PC-3 (cell line): ENCODE measurements at regions not wholly inside any gene's neighbourhood (a gene's known extent, or its start where the extent isn't known, plus 50 kb on each side); places are given as distances from the start of the nearest gene placed in this dataset.

Experiments used
- ATAC-seq: fragments of 200-7000 bp; cut with Tn5 transposase; 2 replicates; pipeline ENCODE4 v1.9.1; 2020; ENCODE audit warnings: mild to moderate bottlenecking, moderate library complexity
- BruUV-seq: library from RNA; stranded (reverse); fragments of 400-500 nt; replicated peaks from 2 replicates; lab custom pipeline; 2021; lab: Mats Ljungman, UMichigan
- CTCF ChIA-PET: fragments of 300-600 bp; sonication (Branson Sonifier 250); formaldehyde crosslinking; loops from one replicate; lab custom pipeline; 2022; ENCODE audit warnings: antibody characterized with exemption; lab: Charles Lee
- POLR2A ChIA-PET: fragments of 300-600 bp; sonication (Branson Sonifier 250); formaldehyde crosslinking; loops from one replicate; lab custom pipeline; 2022; ENCODE audit warnings: antibody characterized with exemption; ENCODE audit not compliant: unreplicated experiment; lab: Charles Lee
- DNase-seq: peaks from one replicate; pipeline ENCODE4 v3.0.0-alpha.2; 2015
- H2AFZ ChIP-seq: fragments of 300-600 bp; sonication (generic); 2 replicates; pipeline ENCODE4 v1.6.0; 2016; ENCODE audit warnings: antibody characterized with exemption, low read length
- H3F3A ChIP-seq: fragments of 300-600 bp; sonication (generic); one replicate; pipeline ENCODE4 v1.6.0; 2017; ENCODE audit warnings: antibody characterized with exemption, low read length, control low read depth, mild to moderate bottlenecking; ENCODE audit not compliant: unreplicated experiment
- H3K27ac ChIP-seq: fragments of 300-600 bp; sonication (generic); 2 replicates; pipeline ENCODE4 v1.5.1; 2016; ENCODE audit warnings: mild to moderate bottlenecking, low read length
- H3K27me3 ChIP-seq: fragments of 300-600 bp; sonication (generic); 2 replicates; pipeline ENCODE4 v1.6.1; 2016; ENCODE audit warnings: low read length, mixed read lengths
- H3K36me3 ChIP-seq: fragments of 300-600 bp; sonication (generic); 2 replicates; pipeline ENCODE4 v1.6.1; 2016; ENCODE audit warnings: low read depth, mixed run types, low read length, mixed read lengths
- H3K4me1 ChIP-seq: fragments of 300-600 bp; sonication (generic); 2 replicates; pipeline ENCODE4 v1.5.1; 2016; ENCODE audit warnings: low read length; ENCODE audit not compliant: insufficient read depth
- H3K4me2 ChIP-seq: fragments of 300-600 bp; sonication (generic); 2 replicates; pipeline ENCODE4 v1.6.0; 2016; ENCODE audit warnings: low read length
- H3K4me3 ChIP-seq: fragments of 300-600 bp; sonication (generic); 2 replicates; pipeline ENCODE4 v1.5.1; 2016; ENCODE audit warnings: mild to moderate bottlenecking, low read length, mixed read lengths
- H3K79me2 ChIP-seq: fragments of 300-600 bp; sonication (generic); 2 replicates; pipeline ENCODE4 v1.6.1; 2017; ENCODE audit warnings: low read length, mixed read lengths
- H3K9ac ChIP-seq: fragments of 300-600 bp; sonication (generic); 2 replicates; pipeline ENCODE4 v1.6.0; 2016; ENCODE audit warnings: mild to moderate bottlenecking, low read length
- H3K9me2 ChIP-seq: fragments of 300-600 bp; sonication (generic); replicated peaks from 2 replicates; pipeline ENCODE4 v1.6.1; 2016; ENCODE audit warnings: mixed run types, low read length, mixed read lengths
- H3K9me3 ChIP-seq: fragments of 300-600 bp; sonication (generic); 2 replicates; pipeline ENCODE4 v1.6.1; 2016; ENCODE audit warnings: low read length, mixed read lengths
- H4K20me1 ChIP-seq: fragments of 300-600 bp; sonication (generic); 2 replicates; pipeline ENCODE4 v1.6.1; 2016; ENCODE audit warnings: low read length, mixed read lengths
- EZH2 ChIP-seq: fragments of 300-600 bp; sonication (generic); IDR thresholded peaks from one replicate; pipeline ENCODE4 v1.6.1; 2017; ENCODE audit warnings: antibody characterized with exemption, mild to moderate bottlenecking, low read length; ENCODE audit not compliant: unreplicated experiment
- EZH2phosphoT487 ChIP-seq: fragments of 300-600 bp; sonication (generic); IDR thresholded peaks from 2 replicates; pipeline ENCODE4 v1.6.1; 2018; ENCODE audit warnings: mild to moderate bottlenecking, antibody characterized with exemption, low read length, borderline replicate concordance
- intact Hi-C: fragments of 100-400 bp; cut with micrococcal nuclease; formaldehyde crosslinking; loops from 2 replicates; pipeline ENCODE4 v1.9.0; 2023
- TF ChIP-seq, protein P1 (sequence below): fragments of 300-600 bp; sonication (generic); conservative IDR thresholded peaks from 2 replicates; pipeline ENCODE4 v1.5.1; 2017; ENCODE audit warnings: antibody characterized with exemption, low read depth, mild to moderate bottlenecking, low read length

DNA sequence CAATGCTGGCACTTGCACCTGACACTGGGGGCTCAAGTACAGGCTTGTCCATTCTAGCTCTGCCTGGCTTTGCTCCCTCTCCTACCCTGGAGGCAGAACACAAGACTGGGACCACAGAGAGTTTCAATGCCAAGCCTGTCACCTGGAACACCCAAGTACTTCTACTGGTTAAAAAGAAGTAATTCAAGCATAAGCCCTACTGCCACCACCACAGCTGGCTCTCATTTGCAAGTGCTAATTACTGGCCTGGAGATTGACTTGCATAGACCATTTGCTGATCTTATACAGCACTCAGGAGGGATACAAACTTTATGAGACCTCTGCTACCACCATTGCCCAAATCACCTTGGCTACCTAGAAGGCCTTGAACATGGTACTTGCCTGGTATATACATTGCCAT, 1550.9 kb downstream of the C4orf33 start:
- no TSS peak for BruUV-seq
- Histone ChIP-seq H4K20me1 (no peaks in the 10 kb centered on the region), H3F3A (no peaks in the 10 kb centered on the region), H3K9ac (no peak overlapping the region), H3K27ac (no peak overlapping the region), H3K9me2 (no peaks in the 10 kb centered on the region), H3K4me2 (no peak overlapping the region), H3K27me3 (no peaks in the 10 kb centered on the region), H3K4me3 (no peak overlapping the region), H3K4me1 (no peaks in the 10 kb centered on the region), H3K9me3 (no peaks in the 10 kb centered on the region), H3K36me3 (no peaks in the 10 kb centered on the region), H3K79me2 (no peaks in the 10 kb centered on the region), H2AFZ (no peak overlapping the region)
- intact Hi-C loops: no loop called here
- DNase-seq: no peak
- ChIA-PET POLR2A (no interaction called here), CTCF (no interaction called here)
- no peak for ATAC-seq
- TF ChIP-seq EZH2 (no peak), EZH2phosphoT487 (no peak)
- TF ChIP-seq, protein P1, sequence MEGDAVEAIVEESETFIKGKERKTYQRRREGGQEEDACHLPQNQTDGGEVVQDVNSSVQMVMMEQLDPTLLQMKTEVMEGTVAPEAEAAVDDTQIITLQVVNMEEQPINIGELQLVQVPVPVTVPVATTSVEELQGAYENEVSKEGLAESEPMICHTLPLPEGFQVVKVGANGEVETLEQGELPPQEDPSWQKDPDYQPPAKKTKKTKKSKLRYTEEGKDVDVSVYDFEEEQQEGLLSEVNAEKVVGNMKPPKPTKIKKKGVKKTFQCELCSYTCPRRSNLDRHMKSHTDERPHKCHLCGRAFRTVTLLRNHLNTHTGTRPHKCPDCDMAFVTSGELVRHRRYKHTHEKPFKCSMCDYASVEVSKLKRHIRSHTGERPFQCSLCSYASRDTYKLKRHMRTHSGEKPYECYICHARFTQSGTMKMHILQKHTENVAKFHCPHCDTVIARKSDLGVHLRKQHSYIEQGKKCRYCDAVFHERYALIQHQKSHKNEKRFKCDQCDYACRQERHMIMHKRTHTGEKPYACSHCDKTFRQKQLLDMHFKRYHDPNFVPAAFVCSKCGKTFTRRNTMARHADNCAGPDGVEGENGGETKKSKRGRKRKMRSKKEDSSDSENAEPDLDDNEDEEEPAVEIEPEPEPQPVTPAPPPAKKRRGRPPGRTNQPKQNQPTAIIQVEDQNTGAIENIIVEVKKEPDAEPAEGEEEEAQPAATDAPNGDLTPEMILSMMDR: no peak

DNA sequence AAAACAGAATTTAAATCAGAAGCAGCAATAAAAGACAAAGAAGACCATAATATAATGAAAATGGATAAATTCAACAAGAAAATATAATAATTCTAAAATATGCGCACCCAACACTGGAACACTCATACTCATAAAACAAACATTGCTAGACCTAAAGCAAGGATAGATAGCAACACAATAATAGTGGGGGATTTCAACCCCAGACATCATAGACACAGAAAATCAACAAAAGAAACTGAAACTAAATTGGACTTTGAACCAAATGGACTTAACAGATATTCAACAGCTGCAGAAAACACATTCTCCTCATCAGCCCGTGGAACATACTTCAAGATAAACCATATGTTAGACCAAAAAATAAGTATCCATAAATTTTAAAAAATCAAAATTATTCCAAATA, 1552.6 kb downstream of the C4orf33 start:
- Histone ChIP-seq H3K27ac (no peak overlapping the region), H4K20me1 (no peaks in the 10 kb centered on the region), H3K9me3 (no peaks in the 10 kb centered on the region), H3K4me3 (no peak overlapping the region), H2AFZ (no peak overlapping the region), H3K4me2 (no peak overlapping the region), H3K9ac (no peak overlapping the region), H3K79me2 (no peaks in the 10 kb centered on the region), H3F3A (no peaks in the 10 kb centered on the region), H3K27me3 (no peaks in the 10 kb centered on the region), H3K4me1 (no peaks in the 10 kb centered on the region), H3K36me3 (no peaks in the 10 kb centered on the region), H3K9me2 (no peaks in the 10 kb centered on the region)
- no peak for ATAC-seq
- ChIA-PET CTCF (no interaction called here), POLR2A (no interaction called here)
- intact Hi-C loops: no loop called here
- DNase-seq: no peak
- BruUV-seq: no TSS peak
- TF ChIP-seq EZH2: no peak
- no peak for TF ChIP-seq EZH2phosphoT487
- TF ChIP-seq, protein P1: no peak

DNA sequence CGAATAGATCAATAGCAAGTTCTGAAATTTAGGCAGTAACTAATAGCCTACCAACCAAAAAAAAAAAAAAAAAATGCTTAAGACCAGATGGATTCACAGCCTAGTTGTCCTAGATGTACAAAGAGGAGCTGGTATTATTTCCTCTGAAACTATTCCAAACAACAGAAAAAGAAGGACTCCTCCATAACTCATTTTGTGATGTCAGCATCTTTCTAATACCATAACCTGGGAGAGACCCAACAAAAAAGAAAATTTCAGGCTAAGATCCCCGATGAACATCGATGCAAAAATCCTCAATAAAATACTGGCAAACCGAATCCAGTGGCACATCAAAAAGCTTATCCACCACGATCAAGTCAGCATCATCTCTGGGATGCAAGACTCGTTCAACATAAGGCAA, 1557.9 kb downstream of the C4orf33 start:
- Histone ChIP-seq H3K9ac (no peak overlapping the region), H3K9me2 (no peaks in the 10 kb centered on the region), H3K9me3 (no peaks in the 10 kb centered on the region), H4K20me1 (no peaks in the 10 kb centered on the region), H3K4me1 (no peaks in the 10 kb centered on the region), H3K4me2 (no peak overlapping the region), H3K79me2 (no peaks in the 10 kb centered on the region), H2AFZ (no peak overlapping the region), H3F3A (no peaks in the 10 kb centered on the region), H3K36me3 (no peaks in the 10 kb centered on the region), H3K4me3 (no peak overlapping the region), H3K27ac (no peak overlapping the region), H3K27me3 (no peaks in the 10 kb centered on the region)
- no TSS peak for BruUV-seq
- CTCF ChIA-PET: no interaction called here
- ATAC-seq (no peak), DNase-seq (no peak)
- TF ChIP-seq EZH2phosphoT487: no peak
- no peak for TF ChIP-seq EZH2
- TF ChIP-seq, protein P1: no peak
- intact Hi-C loops: no loop called here
- POLR2A ChIA-PET: no interaction called here
